Subcutaneous abdominal adipose tissue (tissue), 5 donors: ENCODE measurements at regions not wholly inside any gene's neighbourhood (a gene's known extent, or its start where the extent isn't known, plus 50 kb on each side); places are given as distances from the start of the nearest gene placed in this dataset.

Experiments
- H3K27ac ChIP-seq: one replicate; pipeline ENCODE4 v1.7.0; 2013; ENCODE audit warnings: low read depth, mild to moderate bottlenecking, inconsistent platforms, low read length, moderate library complexity
- H3K27me3 ChIP-seq, 5 donors: one replicate each; pipeline ENCODE4 v1.7.0; 2013; ENCODE audit warnings: low read length in 5 of 5, inconsistent platforms in 1 of 5; ENCODE audit not compliant: control insufficient read depth in 5 of 5, insufficient read depth in 4 of 5
- H3K36me3 ChIP-seq, 5 donors: one replicate each; pipeline ENCODE4 v1.7.0; 2013; ENCODE audit warnings: low read length in 5 of 5; ENCODE audit not compliant: control insufficient read depth in 5 of 5, insufficient read depth in 5 of 5
- H3K4me1 ChIP-seq, 5 donors: one replicate each; pipeline ENCODE4 v1.7.0; 2013; ENCODE audit warnings: low read length in 5 of 5, mild to moderate bottlenecking in 3 of 5, moderate library complexity in 1 of 5; ENCODE audit not compliant: control insufficient read depth in 5 of 5, insufficient read depth in 5 of 5
- H3K4me3 ChIP-seq, 5 donors: one replicate each; pipeline ENCODE4 v1.7.0; 2013; ENCODE audit warnings: low read length in 5 of 5, low read depth in 1 of 5
- H3K9ac ChIP-seq, 5 donors: one replicate each; pipeline ENCODE4 v1.7.0; 2013; ENCODE audit warnings: low read length in 5 of 5, mild to moderate bottlenecking in 4 of 5, moderate library complexity in 3 of 5
- H3K9me3 ChIP-seq, 5 donors: one replicate each; pipeline ENCODE4 v1.7.0; 2013; ENCODE audit warnings: low read length in 5 of 5; ENCODE audit not compliant: control insufficient read depth in 5 of 5
- donor health status: healthy.
- donor health status: healthy.
- donor health status: healthy.
- donor health status: healthy.
- donor health status: healthy.

- Histone ChIP-seq H3K9ac (no peak overlapping the region), H3K27me3 (no peaks in the 10 kb centered on the region), H3K36me3 (no peaks in the 10 kb centered on the region), H3K9me3 (peaks cover 0 to 2% (median 0%) of the 10 kb centered on the region in 5 donors), H3K4me3 (no peak overlapping the region), H3K4me1 (no peaks in the 10 kb centered on the region), H3K27ac (no peak overlapping the region)
Observed at GRCh38 chr3:34239875-34240274, 441.4 kb downstream of the PDCD6IP start.

- Histone ChIP-seq H3K27ac (no peak overlapping the region), H3K36me3 (no peaks in the 10 kb centered on the region), H3K9ac (no peak overlapping the region), H3K9me3 (peaks cover 0 to 4% (median 2%) of the 10 kb centered on the region in 5 donors), H3K4me3 (no peak overlapping the region), H3K4me1 (no peaks in the 10 kb centered on the region), H3K27me3 (no peaks in the 10 kb centered on the region)
Observed at GRCh38 chr3:34247401-34247800, 449.0 kb downstream of the PDCD6IP start.

GRCh38 chr3:34248352-34248751 lies 449.9 kb downstream of the PDCD6IP start:
- H3K4me1 ChIP-seq = no peaks in the 10 kb centered on the region
- H3K36me3 ChIP-seq = no peaks in the 10 kb centered on the region

GRCh38 chr3:34254285-34254684 lies 455.9 kb downstream of the PDCD6IP start:
- H3K9ac ChIP-seq = no peak overlapping the region
- H3K4me1 ChIP-seq = no peaks in the 10 kb centered on the region
- no peak overlapping the region for H3K4me3 ChIP-seq
- H3K36me3 ChIP-seq = no peaks in the 10 kb centered on the region
- H3K27me3 ChIP-seq = peaks cover 0 to 2% (median 0%) of the 10 kb centered on the region in 5 donors
- H3K9me3 ChIP-seq = no peaks in the 10 kb centered on the region
- H3K27ac ChIP-seq = no peak overlapping the region

More at GRCh38 chr3:34248352-34248751, 449.9 kb downstream of the PDCD6IP start:
- no peak overlapping the region for H3K4me3 ChIP-seq
- H3K9ac ChIP-seq = no peak overlapping the region
- no peaks in the 10 kb centered on the region for H3K27me3 ChIP-seq
- H3K9me3 ChIP-seq = peaks cover 0 to 4% (median 2%) of the 10 kb centered on the region in 5 donors
- no peak overlapping the region for H3K27ac ChIP-seq

GRCh38 chr3:34256021-34256420 lies 457.6 kb downstream of the PDCD6IP start:
- Histone ChIP-seq H3K4me3 (no peak overlapping the region), H3K36me3 (no peaks in the 10 kb centered on the region), H3K4me1 (no peaks in the 10 kb centered on the region), H3K9me3 (no peaks in the 10 kb centered on the region), H3K27me3 (peaks cover 0 to 2% (median 0%) of the 10 kb centered on the region in 5 donors), H3K27ac (no peak overlapping the region), H3K9ac (no peak overlapping the region)

GRCh38 chr3:34256791-34257190 lies 458.4 kb downstream of the PDCD6IP start:
- no peak overlapping the region for H3K4me3 ChIP-seq
- peaks cover 0 to 2% (median 0%) of the 10 kb centered on the region in 5 donors for H3K27me3 ChIP-seq
- H3K9me3 ChIP-seq = no peaks in the 10 kb centered on the region
- H3K36me3 ChIP-seq = no peaks in the 10 kb centered on the region
- H3K9ac ChIP-seq = no peak overlapping the region
- H3K4me1 ChIP-seq = no peaks in the 10 kb centered on the region
- H3K27ac ChIP-seq = no peak overlapping the region

GRCh38 chr3:34258271-34258998 lies 460.0 kb downstream of the PDCD6IP start:
- no peaks in the 10 kb centered on the region for H3K36me3 ChIP-seq
- H3K27ac ChIP-seq = no peak overlapping the region
- H3K4me3 ChIP-seq = no peak overlapping the region
- H3K9me3 ChIP-seq = no peaks in the 10 kb centered on the region
- no peaks in the 10 kb centered on the region for H3K4me1 ChIP-seq
- no peak overlapping the region for H3K9ac ChIP-seq
- H3K27me3 ChIP-seq = peaks cover 0 to 2% (median 0%) of the 10 kb centered on the region in 5 donors

- H3K36me3 ChIP-seq = no peaks in the 10 kb centered on the region
- H3K4me3 ChIP-seq = no peak overlapping the region
- H3K4me1 ChIP-seq = peaks cover 0 to 9% (median 2%) of the 10 kb centered on the region in 5 donors
- H3K27ac ChIP-seq = no peak overlapping the region
- H3K9ac ChIP-seq = no peak overlapping the region
- peaks cover 0 to 2% (median 0%) of the 10 kb centered on the region in 5 donors for H3K27me3 ChIP-seq
- no peaks in the 10 kb centered on the region for H3K9me3 ChIP-seq
Observed at GRCh38 chr3:34260271-34261000, 462.0 kb downstream of the PDCD6IP start.

GRCh38 chr3:34261001-34261385 lies 462.6 kb downstream of the PDCD6IP start:
- Histone ChIP-seq H3K4me1 (peaks cover 0 to 9% (median 2%) of the 10 kb centered on the region in 5 donors), H3K9me3 (no peaks in the 10 kb centered on the region)

GRCh38 chr3:34263101-34263621 lies 464.7 kb downstream of the PDCD6IP start:
- Histone ChIP-seq H3K4me3 (no peak overlapping the region), H3K27ac (no peak overlapping the region), H3K4me1 (peaks cover 0 to 9% (median 2%) of the 10 kb centered on the region in 5 donors), H3K27me3 (no peaks in the 10 kb centered on the region), H3K9me3 (no peaks in the 10 kb centered on the region), H3K36me3 (no peaks in the 10 kb centered on the region), H3K9ac (no peak overlapping the region)

More at GRCh38 chr3:34261001-34261385, 462.6 kb downstream of the PDCD6IP start:
- Histone ChIP-seq H3K27ac (no peak overlapping the region), H3K9ac (no peak overlapping the region), H3K36me3 (no peaks in the 10 kb centered on the region), H3K4me3 (no peak overlapping the region), H3K27me3 (peaks cover 0 to 2% (median 0%) of the 10 kb centered on the region in 5 donors)
